HepG2 (cell line): ENCODE measurements at regions not wholly inside any gene's neighbourhood (a gene's known extent, or its start where the extent isn't known, plus 50 kb on each side); places are given as distances from the start of the nearest gene placed in this dataset.

Experiments used
- ATAC-seq: fragments of 200-7000 bp; cut with Tn5 transposase; 3 replicates; pipeline ENCODE4 v1.9.1; 2020; ENCODE audit warnings: mild to moderate bottlenecking, moderate library complexity
- BruUV-seq: library from RNA; stranded (reverse); fragments of 400-500 nt; replicated peaks from 2 replicates; lab custom pipeline; 2021; lab: Mats Ljungman, UMichigan
- CTCF ChIA-PET: fragments of 300-600 bp; formaldehyde crosslinking; extraction: SDS; loops from one replicate; lab custom pipeline; 2021; ENCODE audit warnings: low total read pairs, inconsistent platforms, low intra/inter-chr PET ratio; lab: Yijun Ruan, JAX
- POLR2A ChIA-PET: fragments of 350-600 bp; sonication (Branson Sonifier 250); formaldehyde crosslinking; loops from one replicate; lab custom pipeline; 2020; ENCODE audit warnings: antibody characterized with exemption, inconsistent platforms; lab: Yijun Ruan, JAX
- DNase-seq: peaks from one replicate; pipeline ENCODE4 v3.0.0-alpha.2; 2015; ENCODE audit warnings: low spot score
- FAIRE-seq: peaks from 3 replicates; lab custom pipeline; 2011; peaks lifted over from hg19 to GRCh38; lab: Jason Lieb, UNC
- H2AFZ ChIP-seq: one replicate; pipeline ENCODE4 v1.6.1; 2011; ENCODE audit warnings: low read length, inconsistent platforms
- H3K27ac ChIP-seq: fragments of 300-600 bp; 3 replicates; pipeline ENCODE4 v1.8.0; 2011; ENCODE audit warnings: mixed run types, mild to moderate bottlenecking, mixed read lengths, low read length, inconsistent platforms; ENCODE audit not compliant: insufficient read depth; ENCODE audit errors: extremely low read length
- H3K27me3 ChIP-seq, 2 experiments: fragments of 200-600 bp in 1 of 2; 2 replicates in 1 of 2; 3 replicates in 1 of 2; pipeline versions ENCODE4 v1.6.0 to v1.8.0; 2011; ENCODE audit warnings: low read length in 2 of 2, mild to moderate bottlenecking in 2 of 2, moderate library complexity in 2 of 2, inconsistent platforms in 1 of 2; ENCODE audit not compliant: insufficient read depth in 2 of 2, control insufficient read depth in 1 of 2
- H3K36me3 ChIP-seq, 2 experiments: fragments of 200-600 bp in 1 of 2; replicated peaks in 1 of 2; 2 replicates in 1 of 2; 3 replicates in 1 of 2; pipeline versions ENCODE4 v1.5.1 to v1.8.0; 2011; ENCODE audit warnings: low read length in 2 of 2, inconsistent platforms in 1 of 2; ENCODE audit not compliant: insufficient read depth in 2 of 2, control insufficient read depth in 1 of 2
- H3K4me1 ChIP-seq: 2 replicates; pipeline ENCODE4 v1.5.1; 2012; ENCODE audit warnings: low read length, inconsistent platforms; ENCODE audit not compliant: insufficient read depth
- H3K4me2 ChIP-seq: 2 replicates; pipeline ENCODE4 v1.6.0; 2011; ENCODE audit warnings: low read depth, low read length, inconsistent platforms
- H3K4me3 ChIP-seq, 3 experiments: fragments of 200-600 bp in 1 of 3; sonication (generic), shearing (Covaris generic) in 1 of 3; replicated peaks in 1 of 3; 2 replicates each; pipeline ENCODE4 v1.5.1; 2011 to 2016; ENCODE audit warnings: low read length in 3 of 3, inconsistent platforms in 2 of 3, low read depth in 2 of 3, mild to moderate bottlenecking in 2 of 3, control low read depth in 1 of 3, mixed read lengths in 1 of 3; ENCODE audit not compliant: insufficient read depth in 1 of 3
- H3K79me2 ChIP-seq: one replicate; pipeline ENCODE4 v1.6.1; 2011; ENCODE audit warnings: low read length, inconsistent platforms; ENCODE audit not compliant: insufficient read depth
- H3K9ac ChIP-seq: 2 replicates; pipeline ENCODE4 v1.6.0; 2011; ENCODE audit warnings: mild to moderate bottlenecking, low read depth, low read length, inconsistent platforms; ENCODE audit not compliant: insufficient read depth
- H3K9me3 ChIP-seq: 2 replicates; pipeline ENCODE4 v1.5.1; 2012; ENCODE audit warnings: mild to moderate bottlenecking, low read length
- H4K20me1 ChIP-seq: 2 replicates; pipeline ENCODE4 v1.6.0; 2011; ENCODE audit warnings: inconsistent platforms, mild to moderate bottlenecking, low read length, moderate library complexity; ENCODE audit not compliant: insufficient read depth
- FOXK2 ChIP-seq: fragments of 450-650 bp; IDR thresholded peaks from 2 replicates; pipeline ENCODE4 v1.6.1; 2016
- HDAC2 ChIP-seq: sonication (generic); formaldehyde crosslinking; IDR thresholded peaks from 2 replicates; pipeline ENCODE4 v1.4.0; 2020; ENCODE audit warnings: missing genetic modification reagents
- IKZF1 ChIP-seq: fragments of 450-650 bp; IDR thresholded peaks from 2 replicates; pipeline ENCODE4 v1.7.1; 2016
- JARID2 ChIP-seq: sonication (generic); formaldehyde crosslinking; IDR thresholded peaks from 2 replicates; pipeline ENCODE4 v1.8.1; 2023; ENCODE audit warnings: missing genetic modification reagents, inconsistent platforms; ENCODE audit not compliant: insufficient replicate concordance
- MIER2 ChIP-seq: IDR thresholded peaks from 2 replicates; pipeline ENCODE4 v1.6.1; 2016; ENCODE audit warnings: missing biosample characterization, missing genetic modification reagents
- MTF1 ChIP-seq: sonication (generic); formaldehyde crosslinking; IDR thresholded peaks from 2 replicates; pipeline ENCODE4 v1.5.0; 2020; ENCODE audit warnings: missing genetic modification reagents
- NR2C2 ChIP-seq: sonication (generic); formaldehyde crosslinking; IDR thresholded peaks from 2 replicates; pipeline ENCODE4 v1.4.0; 2020; ENCODE audit warnings: missing genetic modification reagents, mild to moderate bottlenecking, moderate library complexity, borderline replicate concordance
- RNF219 ChIP-seq: sonication (generic); formaldehyde crosslinking; IDR thresholded peaks from 2 replicates; pipeline ENCODE4 v1.5.0; 2020; ENCODE audit warnings: mild to moderate bottlenecking, missing genetic modification reagents
- ZBTB26 ChIP-seq: IDR thresholded peaks from 2 replicates; pipeline ENCODE4 v1.6.1; 2016; ENCODE audit warnings: missing compliant biosample characterization, missing genetic modification reagents, borderline replicate concordance
- ZBTB38 ChIP-seq: sonication (generic); formaldehyde crosslinking; IDR thresholded peaks from 2 replicates; pipeline ENCODE4 v1.5.1; 2020; ENCODE audit warnings: mild to moderate bottlenecking, missing genetic modification reagents
- ZFP37 ChIP-seq: sonication (generic); formaldehyde crosslinking; IDR thresholded peaks from 2 replicates; pipeline ENCODE4 v1.4.0; 2020; ENCODE audit warnings: missing genetic modification reagents, borderline replicate concordance
- ZNF280B ChIP-seq: sonication (generic); formaldehyde crosslinking; IDR thresholded peaks from 2 replicates; pipeline ENCODE4 v1.5.0; 2020; ENCODE audit warnings: missing genetic modification reagents, mild to moderate bottlenecking, borderline replicate concordance
- ZNF382 ChIP-seq: sonication (generic); formaldehyde crosslinking; IDR thresholded peaks from 2 replicates; pipeline ENCODE4 v1.5.0; 2020; ENCODE audit warnings: missing genetic modification reagents, mild to moderate bottlenecking, borderline replicate concordance
- ZNF460 ChIP-seq: sonication (generic); formaldehyde crosslinking; IDR thresholded peaks from 2 replicates; pipeline ENCODE4 v1.5.1; 2020; ENCODE audit warnings: missing genetic modification reagents, mild to moderate bottlenecking, borderline replicate concordance
- ZNF740 ChIP-seq: sonication (generic); formaldehyde crosslinking; IDR thresholded peaks from 2 replicates; pipeline ENCODE4 v1.4.0; 2020; ENCODE audit warnings: missing genetic modification reagents
- WGBS: methylation state at CpG from one replicate; pipeline ENCODE4 v1.1.6; 2017; ENCODE audit warnings: low lambda C conversion rate; 5-methylcytosine and 5-hydroxymethylcytosine counted together
- in situ Hi-C: cut with HindIII; loops from 2 replicates; pipeline ENCODE4 v1.10.0; 2017; ENCODE audit warnings: low pct_unique_long_range_greater_than_20kb; ENCODE audit not compliant: extremely low pct_ligation_motif_present
- intact Hi-C: fragments of 100-400 bp; cut with micrococcal nuclease; formaldehyde crosslinking; loops from one replicate; pipeline ENCODE4 v1.10.0; 2022; ENCODE audit not compliant: unreplicated experiment

- TF ChIP-seq ZFP37 (CRISPR knock-in tag) (no peak), MIER2 (no peak), MTF1 (CRISPR knock-in tag) (no peak)
Measured at GRCh38 chr6:168925671-168926070, 328.0 kb downstream of the THBS2 start (continued).

GRCh38 chr6:168923171-168923570 lies 330.5 kb downstream of the THBS2 start:
- Histone ChIP-seq H4K20me1 (no peaks in the 10 kb centered on the region), H3K27ac (no peak overlapping the region), H3K4me2 (no peak overlapping the region), H3K36me3 (no peaks in the 10 kb centered on the region), H3K27me3 (peaks cover 0 to 25% of the 10 kb centered on the region in 2 experiments; a peak in 4 of 5 replicates), H3K9me3 (no peaks in the 10 kb centered on the region), H3K4me3 (no peak overlapping the region), H2AFZ (no peak overlapping the region), H3K79me2 (no peaks in the 10 kb centered on the region), H3K9ac (no peak overlapping the region), H3K4me1 (no peaks in the 10 kb centered on the region)
- no peak for ATAC-seq
- BruUV-seq = no TSS peak
- in situ Hi-C loops = no loop called here
- FAIRE-seq = no peak
- intact Hi-C loops = no loop called here
- no peak for DNase-seq
- no peak for TF ChIP-seq ZNF280B
- no peak for TF ChIP-seq RNF219 (CRISPR knock-in tag)
- no peak for TF ChIP-seq ZNF382 (CRISPR knock-in tag)
- no peak for TF ChIP-seq NR2C2
- no peak for TF ChIP-seq IKZF1
- no peak for TF ChIP-seq ZBTB26 (CRISPR knock-in tag)
- no peak for TF ChIP-seq ZBTB38 (CRISPR knock-in tag)
- TF ChIP-seq ZNF460 (CRISPR knock-in tag) = no peak
- TF ChIP-seq FOXK2 = no peak
- TF ChIP-seq JARID2 (CRISPR knock-in tag) = no peak
- TF ChIP-seq HDAC2 (CRISPR knock-in tag) = no peak
- no peak for TF ChIP-seq ZNF740 (CRISPR knock-in tag)
- CTCF ChIA-PET = no interaction called here
- POLR2A ChIA-PET = no interaction called here
- WGBS = 6% methylated on average over 7 of the region's 7 CpGs
